ENCODE measurements at regions not wholly inside any gene's neighbourhood (a gene's known extent, or its start where the extent isn't known, plus 50 kb on each side); places are given as distances from the start of the nearest gene placed in this dataset.

DNA sequence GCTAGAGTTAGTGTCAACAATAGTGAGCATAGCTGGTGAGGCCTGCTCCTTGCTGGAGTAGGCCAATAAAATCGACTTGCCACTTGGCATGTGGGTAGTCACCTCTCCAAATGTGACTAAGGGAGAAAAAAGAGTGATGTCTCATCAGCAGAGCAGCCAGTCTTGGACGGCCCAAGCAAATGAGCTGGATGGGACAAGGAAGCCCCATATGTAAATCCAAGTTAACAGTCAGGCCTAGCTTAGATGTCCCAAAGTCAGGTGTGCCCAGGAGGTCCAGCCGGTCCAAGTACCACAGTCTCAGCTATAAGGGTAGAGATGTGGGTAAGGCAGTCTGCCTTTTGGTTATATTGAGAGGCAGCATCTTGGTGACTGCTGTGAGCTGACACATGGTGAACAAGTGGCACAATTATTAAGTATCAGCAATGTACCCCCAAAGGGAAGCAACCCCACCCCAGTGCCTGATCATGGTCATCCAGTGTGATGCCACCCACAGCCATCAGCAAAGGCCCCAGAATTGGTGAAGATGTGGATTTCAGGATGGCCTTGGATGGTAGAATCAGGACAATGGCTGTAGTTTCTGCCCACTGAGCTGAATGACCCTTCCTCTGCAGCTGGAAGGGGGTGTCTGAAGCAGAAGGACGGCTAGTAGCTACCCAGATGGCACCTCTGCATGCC, 83.4 kb downstream of the TNFRSF13B start:
- ATAC-seq (peak; percentile 35; the same call in 1 of the 2 replicates), DNase-seq (peak; percentile 53)
- Histone ChIP-seq H3K36me3 (ENCODE audit: low read depth, low read length) (no peaks in the 10 kb centered on the region), H2AFZ (ENCODE audit: low read length) (no peak overlapping the region), H4K20me1 (ENCODE audit: low read length) (no peaks in the 10 kb centered on the region), H3K27ac (ENCODE audit: low read length) (no peak overlapping the region), H3F3A (ENCODE audit: low read length, unreplicated experiment) (no peaks in the 10 kb centered on the region), H3K4me1 (ENCODE audit: insufficient read depth, low read length) (no peaks in the 10 kb centered on the region), H3K79me2 (ENCODE audit: low read length) (no peaks in the 10 kb centered on the region), H3K9ac (ENCODE audit: low read length) (no peak overlapping the region), H3K9me2 (replicated peaks; ENCODE audit: low read length) (no peaks in the 10 kb centered on the region), H3K27me3 (ENCODE audit: low read length) (no peaks in the 10 kb centered on the region), H3K4me2 (ENCODE audit: low read length) (no peak overlapping the region), H3K4me3 (ENCODE audit: low read length) (no peak overlapping the region), H3K9me3 (ENCODE audit: low read length) (no peaks in the 10 kb centered on the region)
- POLR2A ChIA-PET (ENCODE audit: unreplicated experiment): no interaction called here
- intact Hi-C loops (cut with micrococcal nuclease): no loop called here
- CTCF ChIA-PET: no interaction called here
- BruUV-seq (replicated peaks): no TSS peak
- TF ChIP-seq EZH2phosphoT487 (IDR thresholded peaks at IDR 0.05; ENCODE audit: borderline replicate concordance, low read length) (no peak), EZH2 (IDR thresholded peaks at IDR 0.05; ENCODE audit: low read length, unreplicated experiment) (no peak)
- TF ChIP-seq, protein P1, sequence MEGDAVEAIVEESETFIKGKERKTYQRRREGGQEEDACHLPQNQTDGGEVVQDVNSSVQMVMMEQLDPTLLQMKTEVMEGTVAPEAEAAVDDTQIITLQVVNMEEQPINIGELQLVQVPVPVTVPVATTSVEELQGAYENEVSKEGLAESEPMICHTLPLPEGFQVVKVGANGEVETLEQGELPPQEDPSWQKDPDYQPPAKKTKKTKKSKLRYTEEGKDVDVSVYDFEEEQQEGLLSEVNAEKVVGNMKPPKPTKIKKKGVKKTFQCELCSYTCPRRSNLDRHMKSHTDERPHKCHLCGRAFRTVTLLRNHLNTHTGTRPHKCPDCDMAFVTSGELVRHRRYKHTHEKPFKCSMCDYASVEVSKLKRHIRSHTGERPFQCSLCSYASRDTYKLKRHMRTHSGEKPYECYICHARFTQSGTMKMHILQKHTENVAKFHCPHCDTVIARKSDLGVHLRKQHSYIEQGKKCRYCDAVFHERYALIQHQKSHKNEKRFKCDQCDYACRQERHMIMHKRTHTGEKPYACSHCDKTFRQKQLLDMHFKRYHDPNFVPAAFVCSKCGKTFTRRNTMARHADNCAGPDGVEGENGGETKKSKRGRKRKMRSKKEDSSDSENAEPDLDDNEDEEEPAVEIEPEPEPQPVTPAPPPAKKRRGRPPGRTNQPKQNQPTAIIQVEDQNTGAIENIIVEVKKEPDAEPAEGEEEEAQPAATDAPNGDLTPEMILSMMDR (conservative IDR thresholded peaks at IDR 0.05; ENCODE audit: low read depth, low read length): no peak

DNA sequence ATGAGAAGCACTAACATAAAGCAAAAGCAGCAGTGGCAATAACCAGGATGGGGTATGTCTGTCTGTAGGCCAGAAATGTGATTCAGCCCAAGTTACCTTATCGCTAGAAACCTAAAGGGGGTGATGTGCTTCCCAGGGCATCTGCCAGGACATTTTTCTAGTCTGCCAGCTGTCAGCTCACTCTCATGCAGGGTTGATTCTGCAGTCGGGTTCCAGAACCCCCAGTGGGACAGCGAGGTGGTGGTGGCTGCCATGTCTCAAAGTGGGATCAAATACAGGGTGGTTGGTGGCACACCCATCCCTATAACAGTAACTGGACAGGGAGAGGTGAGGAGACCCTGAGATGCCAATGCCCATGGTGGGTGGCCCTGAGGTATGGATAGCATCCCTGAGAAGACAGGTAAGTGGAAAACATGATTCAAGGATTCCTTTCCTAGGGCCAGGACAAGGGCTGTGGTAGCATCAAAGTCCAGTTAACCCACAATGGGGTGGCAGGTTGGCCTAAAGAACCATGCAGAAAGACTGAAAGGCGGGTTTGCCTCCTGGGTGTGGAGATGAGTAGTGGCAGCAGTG, 84.3 kb downstream of the TNFRSF13B start:
- no TSS peak for BruUV-seq (replicated peaks)

More for the DNA sequence above, 84.3 kb downstream of the TNFRSF13B start:
- ATAC-seq (no peak), DNase-seq (no peak)
- H3K4me2 ChIP-seq (ENCODE audit: low read length): no peak overlapping the region
- no peaks in the 10 kb centered on the region for H3K27me3 ChIP-seq (ENCODE audit: low read length)
- H3K36me3 ChIP-seq (ENCODE audit: low read depth, low read length): no peaks in the 10 kb centered on the region
- no peak overlapping the region for H3K9ac ChIP-seq (ENCODE audit: low read length)
- no peaks in the 10 kb centered on the region for H3K9me2 ChIP-seq (replicated peaks; ENCODE audit: low read length)
- H3K79me2 ChIP-seq (ENCODE audit: low read length): no peaks in the 10 kb centered on the region
- no peaks in the 10 kb centered on the region for H3F3A ChIP-seq (ENCODE audit: low read length, unreplicated experiment)
- no peaks in the 10 kb centered on the region for H3K9me3 ChIP-seq (ENCODE audit: low read length)
- POLR2A ChIA-PET (ENCODE audit: unreplicated experiment): no interaction called here
- H3K27ac ChIP-seq (ENCODE audit: low read length): no peak overlapping the region
- CTCF ChIA-PET: no interaction called here
- TF ChIP-seq, protein P1 (conservative IDR thresholded peaks at IDR 0.05; ENCODE audit: low read depth, low read length): no peak
- TF ChIP-seq EZH2 (IDR thresholded peaks at IDR 0.05; ENCODE audit: low read length, unreplicated experiment) (no peak), EZH2phosphoT487 (IDR thresholded peaks at IDR 0.05; ENCODE audit: borderline replicate concordance, low read length) (no peak)
- no peaks in the 10 kb centered on the region for H4K20me1 ChIP-seq (ENCODE audit: low read length)
- intact Hi-C loops (cut with micrococcal nuclease): no loop called here
- H3K4me3 ChIP-seq (ENCODE audit: low read length): no peak overlapping the region
- no peaks in the 10 kb centered on the region for H3K4me1 ChIP-seq (ENCODE audit: insufficient read depth, low read length)
- no peak overlapping the region for H2AFZ ChIP-seq (ENCODE audit: low read length)

Measured in PC-3 (cell line).